IMR-90 (cell line): ENCODE measurements at regions not wholly inside any gene's neighbourhood (a gene's known extent, or its start where the extent isn't known, plus 50 kb on each side); places are given as distances from the start of the nearest gene placed in this dataset.

ENCODE experiments used
- ATAC-seq: fragments of 200-7000 bp; cut with Tn5 transposase; 2 replicates; pipeline ENCODE4 v1.9.1; 2020; ENCODE audit warnings: low read depth, mild to moderate bottlenecking, moderate library complexity
- BruUV-seq: library from RNA; stranded (reverse); fragments of 400-500 nt; replicated peaks from 2 replicates; lab custom pipeline; 2021; lab: Mats Ljungman, UMichigan
- CTCF ChIA-PET: fragments of 300-600 bp; formaldehyde crosslinking; extraction: SDS; loops from one replicate; lab custom pipeline; 2021; ENCODE audit warnings: antibody characterized with exemption; lab: Yijun Ruan, JAX
- POLR2A ChIA-PET: fragments of 300-600 bp; sonication (Branson Sonifier 250); formaldehyde crosslinking; loops from one replicate; lab custom pipeline; 2022; ENCODE audit warnings: antibody characterized with exemption; ENCODE audit not compliant: unreplicated experiment; lab: Charles Lee
- DNase-seq: peaks from one replicate; pipeline ENCODE4 v3.0.0; 2013
- H2AFZ ChIP-seq: replicated peaks from 2 replicates; pipeline ENCODE3; 2013; ENCODE audit warnings: low read length, mild to moderate bottlenecking; ENCODE audit not compliant: poor library complexity
- H2AK5ac ChIP-seq: 2 replicates; pipeline ENCODE4 v1.6.1; 2013; ENCODE audit warnings: low read depth, low read length, inconsistent platforms
- H2AK9ac ChIP-seq: replicated peaks from 2 replicates; pipeline ENCODE3; 2013; ENCODE audit warnings: mild to moderate bottlenecking, low read depth, low read length, moderate library complexity; ENCODE audit not compliant: poor library complexity
- H2BK120ac ChIP-seq: 2 replicates; pipeline ENCODE4 v1.6.1; 2013; ENCODE audit warnings: low read depth, low read length, inconsistent platforms
- H2BK15ac ChIP-seq: 3 replicates; pipeline ENCODE4 v1.6.1; 2013; ENCODE audit warnings: low read depth, low read length, inconsistent platforms
- H2BK20ac ChIP-seq: 2 replicates; pipeline ENCODE4 v1.6.1; 2013; ENCODE audit warnings: low read depth, mild to moderate bottlenecking, inconsistent platforms, low read length, moderate library complexity
- H2BK5ac ChIP-seq: 2 replicates; pipeline ENCODE4 v1.6.1; 2013; ENCODE audit warnings: mild to moderate bottlenecking, low read depth, low read length, inconsistent platforms; ENCODE audit not compliant: poor library complexity, severe bottlenecking
- H3K14ac ChIP-seq: replicated peaks from 2 replicates; pipeline ENCODE4 v1.6.1; 2013; ENCODE audit warnings: low read depth, low read length, inconsistent platforms
- H3K18ac ChIP-seq: 2 replicates; pipeline ENCODE4 v1.6.1; 2013; ENCODE audit warnings: low read depth, low read length, control low read depth
- H3K23ac ChIP-seq: 2 replicates; pipeline ENCODE4 v1.6.1; 2013; ENCODE audit warnings: low read depth, low read length, inconsistent platforms
- H3K27ac ChIP-seq: 2 replicates; pipeline ENCODE4 v1.5.1; 2013; ENCODE audit warnings: mild to moderate bottlenecking, control low read depth, low read length; ENCODE audit not compliant: insufficient read depth
- H3K27me3 ChIP-seq: 2 replicates; pipeline ENCODE4 v1.6.1; 2013; ENCODE audit warnings: low read length; ENCODE audit not compliant: control insufficient read depth, insufficient read depth
- H3K36me3 ChIP-seq: 2 replicates; pipeline ENCODE4 v1.6.1; 2013; ENCODE audit warnings: low read length, mixed read lengths; ENCODE audit not compliant: control insufficient read depth, insufficient read depth
- H3K4ac ChIP-seq: 2 replicates; pipeline ENCODE4 v1.6.1; 2013; ENCODE audit warnings: low read depth, low read length, inconsistent platforms
- H3K4me1 ChIP-seq: 2 replicates; pipeline ENCODE4 v1.6.1; 2013; ENCODE audit warnings: low read length, mixed read lengths; ENCODE audit not compliant: control insufficient read depth, insufficient read depth
- H3K4me2 ChIP-seq: 2 replicates; pipeline ENCODE4 v1.6.1; 2013; ENCODE audit warnings: low read depth, mild to moderate bottlenecking, control low read depth, low read length, moderate library complexity
- H3K4me3 ChIP-seq: 2 replicates; pipeline ENCODE4 v1.5.1; 2013; ENCODE audit warnings: low read depth, mild to moderate bottlenecking, control low read depth, low read length, moderate library complexity; ENCODE audit not compliant: insufficient read depth
- H3K56ac ChIP-seq: 2 replicates; pipeline ENCODE4 v1.6.1; 2013; ENCODE audit warnings: low read length, inconsistent platforms; ENCODE audit not compliant: insufficient read depth; ENCODE audit errors: extremely low read depth
- H3K79me1 ChIP-seq, 2 experiments: 2 replicates each; pipeline ENCODE4 v1.6.1; 2013; ENCODE audit warnings: low read length in 2 of 2, inconsistent platforms in 1 of 2, low read depth in 1 of 2
- H3K9ac ChIP-seq: 2 replicates; pipeline ENCODE4 v1.6.1; 2013; ENCODE audit warnings: low read depth, low read length, control low read depth
- H3K9me1 ChIP-seq: 2 replicates; pipeline ENCODE4 v1.6.1; 2013; ENCODE audit warnings: low read length, inconsistent platforms; ENCODE audit not compliant: insufficient read depth
- H3K9me3 ChIP-seq: 2 replicates; pipeline ENCODE4 v1.6.1; 2013; ENCODE audit warnings: low read length; ENCODE audit not compliant: control insufficient read depth, insufficient read depth
- H4K20me1 ChIP-seq: 2 replicates; pipeline ENCODE4 v1.6.1; 2013; ENCODE audit warnings: low read length, inconsistent platforms; ENCODE audit not compliant: insufficient read depth
- H4K5ac ChIP-seq: 2 replicates; pipeline ENCODE4 v1.6.1; 2013; ENCODE audit warnings: mild to moderate bottlenecking, low read depth, low read length, control low read depth
- H4K8ac ChIP-seq, 2 experiments: 2 replicates each; pipeline ENCODE4 v1.6.1; 2013; ENCODE audit warnings: low read depth in 2 of 2, low read length in 2 of 2, control low read depth in 1 of 2, inconsistent platforms in 1 of 2
- H4K91ac ChIP-seq: 2 replicates; pipeline ENCODE4 v1.6.1; 2013; ENCODE audit warnings: low read depth, low read length, inconsistent platforms; ENCODE audit not compliant: insufficient read depth
- BHLHE40 ChIP-seq: fragments of 150-350 bp; IDR thresholded peaks from 2 replicates; pipeline ENCODE4 v1.6.1; 2016; ENCODE audit warnings: mild to moderate bottlenecking, low read depth, low read length
- CEBPB ChIP-seq: IDR thresholded peaks from 2 replicates; pipeline ENCODE4 v1.6.1; 2012; ENCODE audit warnings: low read depth, low read length, improper control_type of control experiment
- CHD1 ChIP-seq: IDR thresholded peaks from 2 replicates; pipeline ENCODE4 v1.6.1; 2012; ENCODE audit warnings: low read depth, low read length, improper control_type of control experiment
- CTCF ChIP-seq: conservative IDR thresholded peaks from 2 replicates; pipeline ENCODE4 v1.5.1; 2012; ENCODE audit warnings: mild to moderate bottlenecking, low read depth, low read length, improper control_type of control experiment
- ELK1 ChIP-seq: fragments of 150-350 bp; IDR thresholded peaks from 2 replicates; pipeline ENCODE4 v1.6.1; 2016; ENCODE audit warnings: low read depth, mild to moderate bottlenecking, low read length, moderate library complexity, borderline replicate concordance
- FOS ChIP-seq: fragments of 150-350 bp; IDR thresholded peaks from 2 replicates; pipeline ENCODE4 v1.6.1; 2016; ENCODE audit warnings: low read depth, low read length
- MAFK ChIP-seq: IDR thresholded peaks from 2 replicates; pipeline ENCODE4 v1.6.1; 2012; ENCODE audit warnings: low read depth, low read length, improper control_type of control experiment
- MAZ ChIP-seq: IDR thresholded peaks from 2 replicates; pipeline ENCODE4 v1.6.1; 2012; ENCODE audit warnings: low read depth, mild to moderate bottlenecking, low read length, improper control_type of control experiment, moderate library complexity, borderline replicate concordance
- MXI1 ChIP-seq: IDR thresholded peaks from 2 replicates; pipeline ENCODE4 v1.6.1; 2012; ENCODE audit warnings: low read depth, mild to moderate bottlenecking, low read length, moderate library complexity, borderline replicate concordance
- NFE2L2 ChIP-seq: fragments of 150-350 bp; IDR thresholded peaks from 2 replicates; pipeline ENCODE4 v1.6.1; 2016; ENCODE audit warnings: low read depth, mild to moderate bottlenecking, low read length
- POLR2A ChIP-seq: IDR thresholded peaks from 2 replicates; pipeline ENCODE4 v1.6.1; 2012; ENCODE audit warnings: mild to moderate bottlenecking, low read depth, low read length
- RAD21 ChIP-seq: IDR thresholded peaks from 2 replicates; pipeline ENCODE4 v1.6.1; 2012; ENCODE audit warnings: low read length, improper control_type of control experiment
- RCOR1 ChIP-seq: IDR thresholded peaks from 2 replicates; pipeline ENCODE4 v1.6.1; 2012; ENCODE audit warnings: mild to moderate bottlenecking, low read length, improper control_type of control experiment; ENCODE audit not compliant: insufficient replicate concordance
- RFX5 ChIP-seq: IDR thresholded peaks from 2 replicates; pipeline ENCODE4 v1.8.0; 2012; ENCODE audit warnings: low read depth, mild to moderate bottlenecking, low read length, moderate library complexity
- SMC3 ChIP-seq: fragments of 150-350 bp; IDR thresholded peaks from 2 replicates; pipeline ENCODE4 v1.6.1; 2016; ENCODE audit warnings: low read depth, mild to moderate bottlenecking, antibody characterized with exemption, low read length, moderate library complexity
- USF2 ChIP-seq: fragments of 150-350 bp; IDR thresholded peaks from 2 replicates; pipeline ENCODE4 v1.6.1; 2017; ENCODE audit warnings: mild to moderate bottlenecking, antibody characterized with exemption, low read length, low read depth
- WGBS, 2 experiments: methylation state at CpG; one replicate each; pipeline versions ENCODE4 v1.1.5 to v1.1.7; 2013; ENCODE audit warnings: missing lambda C conversion rate in 2 of 2; ENCODE audit not compliant: insufficient read length in 1 of 2; ENCODE audit errors: extremely low coverage in 2 of 2; 5-methylcytosine and 5-hydroxymethylcytosine counted together
- dilution Hi-C: fragments of 300-500 bp; cut with HindIII; formaldehyde crosslinking; loops from one replicate; pipeline ENCODE4 v1.14.3; 2018; ENCODE audit warnings: low sequenced_read_pairs; ENCODE audit not compliant: unreplicated experiment
- in situ Hi-C: fragments of 300-500 bp; cut with MboI; formaldehyde crosslinking; loops from 3 replicates; pipeline ENCODE4 v1.14.3; 2019; ENCODE audit warnings: low sequenced_read_pairs, inconsistent platforms, mixed read lengths
- intact Hi-C: fragments of 100-400 bp; cut with micrococcal nuclease; formaldehyde crosslinking; loops from 2 replicates; pipeline ENCODE4 v1.10.0; 2022

DNA sequence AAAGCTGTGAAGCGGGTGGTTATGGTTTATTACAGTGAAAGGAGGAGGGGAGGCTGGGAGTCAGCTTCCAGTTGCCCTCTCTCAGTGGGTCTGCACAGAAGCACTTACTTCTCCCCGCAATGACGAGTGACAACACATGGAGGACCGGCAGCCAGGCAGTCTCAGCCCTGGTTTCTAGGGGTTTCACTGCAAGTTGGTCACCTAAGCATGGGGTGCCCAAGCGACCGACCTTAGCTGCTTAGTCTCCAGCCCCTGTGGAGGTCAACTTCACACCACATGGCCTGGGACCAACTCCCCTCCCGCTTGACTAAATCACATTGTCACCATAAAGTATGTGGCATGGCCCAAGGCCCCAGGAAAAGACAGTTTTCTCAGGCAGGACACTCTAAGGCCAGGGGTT lies 99.9 kb upstream of the ZNF32 start:
- no peaks in the 10 kb centered on the region for H3K79me1 ChIP-seq
- no CpG with 5 or more reads among the region's 7 CpGs for WGBS, 2 experiments

More for the DNA sequence above, 99.9 kb upstream of the ZNF32 start:
- no peaks in the 10 kb centered on the region for H3K9me3 ChIP-seq
- H4K8ac ChIP-seq: no peak overlapping the region
- no peak overlapping the region for H3K4ac ChIP-seq
- no peaks in the 10 kb centered on the region for H3K9me1 ChIP-seq
- POLR2A ChIA-PET: no interaction called here
- ATAC-seq (no peak), DNase-seq (no peak)
- H2BK120ac ChIP-seq: no peak overlapping the region
- no peak overlapping the region for H2AK9ac ChIP-seq
- H2BK15ac ChIP-seq: no peak overlapping the region
- H2BK20ac ChIP-seq: no peak overlapping the region
- H3K4me2 ChIP-seq: no peak overlapping the region
- intact Hi-C loops: no loop called here
- H3K18ac ChIP-seq: no peak overlapping the region
- H2AFZ ChIP-seq: no peak overlapping the region
- no peak overlapping the region for H4K5ac ChIP-seq
- no peak overlapping the region for H3K23ac ChIP-seq
- H3K36me3 ChIP-seq: no peaks in the 10 kb centered on the region
- dilution Hi-C loops: no loop called here
- H3K14ac ChIP-seq: no peak overlapping the region
- no peak overlapping the region for H3K27ac ChIP-seq
- no peaks in the 10 kb centered on the region for H4K20me1 ChIP-seq
- CTCF ChIA-PET: no interaction called here
- no peaks in the 10 kb centered on the region for H3K4me1 ChIP-seq
- H3K56ac ChIP-seq: no peak overlapping the region
- in situ Hi-C loops: no loop called here
- H4K91ac ChIP-seq: no peak overlapping the region
- no peak overlapping the region for H3K4me3 ChIP-seq
- H2AK5ac ChIP-seq: no peak overlapping the region
- BruUV-seq: no TSS peak
- H3K27me3 ChIP-seq: no peaks in the 10 kb centered on the region
- TF ChIP-seq MAFK (no peak), ELK1 (no peak), RCOR1 (no peak), RAD21 (no peak), SMC3 (no peak), RFX5 (no peak), MXI1 (no peak), NFE2L2 (no peak), USF2 (no peak), FOS (no peak), CEBPB (no peak), POLR2A (no peak), BHLHE40 (no peak), MAZ (no peak), CTCF (no peak), CHD1 (no peak)
- H2BK5ac ChIP-seq: no peak overlapping the region
- H3K9ac ChIP-seq: no peak overlapping the region
